ENCODE measurements at regions not wholly inside any gene's neighbourhood (a gene's known extent, or its start where the extent isn't known, plus 50 kb on each side); places are given as distances from the start of the nearest gene placed in this dataset.
"Not testable (repeated sequence)": the region's sequence is repeated elsewhere in the genome, so short reads cannot be mapped to it uniquely, and the experiment has no call there.

GRCh38 chr4:181119186-181119585 is 1124.0 kb upstream of the TENM3 start:
- DNase-seq (ENCODE audit: low read depth) = no peak

GRCh38 chr4:181121733-181122132 is 1121.5 kb upstream of the TENM3 start:
- no peak for DNase-seq (ENCODE audit: low read depth)

- DNase-seq (ENCODE audit: low read depth) = no peak
Measured at GRCh38 chr4:181127171-181127570, 1116.0 kb upstream of the TENM3 start.

GRCh38 chr4:181130317-181130716 is 1112.9 kb upstream of the TENM3 start:
- DNase-seq (ENCODE audit: low read depth) = not testable (repeated sequence)

GRCh38 chr4:181137351-181137750 is 1105.9 kb upstream of the TENM3 start:
- no peak for DNase-seq (ENCODE audit: low read depth)

GRCh38 chr4:181138116-181138515 is 1105.1 kb upstream of the TENM3 start:
- DNase-seq (ENCODE audit: low read depth) = peak; percentile 27

- DNase-seq (ENCODE audit: low read depth) = no peak
Measured at GRCh38 chr4:181140037-181140603, 1103.1 kb upstream of the TENM3 start.

- peak; percentile 67 for DNase-seq (ENCODE audit: low read depth)
Measured at GRCh38 chr4:181143250-181143854, 1099.8 kb upstream of the TENM3 start.

GRCh38 chr4:181146051-181146450 is 1097.2 kb upstream of the TENM3 start:
- no peak for DNase-seq (ENCODE audit: low read depth)

- no peak for DNase-seq (ENCODE audit: low read depth)
Measured at GRCh38 chr4:181147416-181147951, 1095.7 kb upstream of the TENM3 start.

GRCh38 chr4:181148470-181148869 is 1094.7 kb upstream of the TENM3 start:
- no peak for DNase-seq (ENCODE audit: low read depth)

- no peak for DNase-seq (ENCODE audit: low read depth)
Measured at GRCh38 chr4:181150191-181150590, 1093.0 kb upstream of the TENM3 start.

GRCh38 chr4:181151856-181152255 is 1091.3 kb upstream of the TENM3 start:
- DNase-seq (ENCODE audit: low read depth) = no peak

GRCh38 chr4:181157647-181158046 is 1085.6 kb upstream of the TENM3 start:
- DNase-seq (ENCODE audit: low read depth) = no peak

- no peak for DNase-seq (ENCODE audit: low read depth)
Measured at GRCh38 chr4:181158971-181159370, 1084.2 kb upstream of the TENM3 start.

GRCh38 chr4:181161669-181162068 is 1081.5 kb upstream of the TENM3 start:
- peak; percentile 63 for DNase-seq (ENCODE audit: low read depth)

GRCh38 chr4:181162266-181162665 is 1080.9 kb upstream of the TENM3 start:
- DNase-seq (ENCODE audit: low read depth) = no peak

GRCh38 chr4:181162676-181163075 is 1080.5 kb upstream of the TENM3 start:
- DNase-seq (ENCODE audit: low read depth) = no peak

GRCh38 chr4:181166742-181167399 is 1076.3 kb upstream of the TENM3 start:
- no peak for DNase-seq (ENCODE audit: low read depth)

GRCh38 chr4:181168011-181168805 is 1075.0 kb upstream of the TENM3 start:
- no peak for DNase-seq (ENCODE audit: low read depth)

GRCh38 chr4:181173046-181173445 is 1070.2 kb upstream of the TENM3 start:
- DNase-seq (ENCODE audit: low read depth) = no peak

- peak; percentile 29 for DNase-seq (ENCODE audit: low read depth)
Measured at GRCh38 chr4:181176306-181176705, 1066.9 kb upstream of the TENM3 start.

GRCh38 chr4:181181331-181181730 is 1061.9 kb upstream of the TENM3 start:
- DNase-seq (ENCODE audit: low read depth) = peak; percentile 9

Measured in ELR (cell line).